H1 (cell line): ENCODE measurements at regions not wholly inside any gene's neighbourhood (a gene's known extent, or its start where the extent isn't known, plus 50 kb on each side); places are given as distances from the start of the nearest gene placed in this dataset.

Source experiments
- CTCF ChIA-PET: fragments of 300-600 bp; sonication (Branson Sonifier 250); formaldehyde crosslinking; loops from one replicate; lab custom pipeline; 2021; ENCODE audit not compliant: partially characterized antibody; lab: Charles Lee
- POLR2A ChIA-PET: fragments of 300-600 bp; sonication (Branson Sonifier 250); formaldehyde crosslinking; loops from one replicate; lab custom pipeline; 2021; ENCODE audit warnings: inconsistent platforms; ENCODE audit not compliant: partially characterized antibody; lab: Charles Lee
- DNase-seq, 2 experiments: peaks; one replicate each; pipeline versions ENCODE4 v3.0.0 to v3.0.0-alpha.2; 2010 to 2022; ENCODE audit warnings: low spot score in 2 of 2, low read depth in 1 of 2, mixed read lengths in 1 of 2
- FAIRE-seq: peaks from 2 replicates; lab custom pipeline; 2011; peaks lifted over from hg19 to GRCh38; lab: Jason Lieb, UNC
- H2AFZ ChIP-seq: 2 replicates; pipeline ENCODE4 v1.8.1; 2012; ENCODE audit warnings: low read length, inconsistent platforms
- H2AK5ac ChIP-seq: 2 replicates; pipeline ENCODE4 v1.6.1; 2013; ENCODE audit warnings: low read depth, low read length
- H2BK120ac ChIP-seq: replicated peaks from 2 replicates; pipeline ENCODE3; 2013; ENCODE audit warnings: low read depth, low read length, inconsistent platforms
- H2BK12ac ChIP-seq: 2 replicates; pipeline ENCODE4 v1.6.1; 2013; ENCODE audit warnings: low read depth, low read length
- H2BK15ac ChIP-seq: 2 replicates; pipeline ENCODE4 v1.6.1; 2013; ENCODE audit warnings: low read length
- H2BK20ac ChIP-seq: 2 replicates; pipeline ENCODE4 v1.6.1; 2013; ENCODE audit warnings: low read length
- H2BK5ac ChIP-seq: 2 replicates; pipeline ENCODE4 v1.6.1; 2013; ENCODE audit warnings: low read depth, low read length
- H3K14ac ChIP-seq: 2 replicates; pipeline ENCODE4 v1.6.1; 2013; ENCODE audit warnings: inconsistent platforms; ENCODE audit not compliant: insufficient read length
- H3K18ac ChIP-seq: 2 replicates; pipeline ENCODE4 v1.6.1; 2013; ENCODE audit warnings: low read length; ENCODE audit errors: extremely low read depth
- H3K23ac ChIP-seq: 2 replicates; pipeline ENCODE4 v1.6.1; 2013; ENCODE audit warnings: inconsistent platforms; ENCODE audit not compliant: insufficient read length
- H3K23me2 ChIP-seq: 2 replicates; pipeline ENCODE4 v1.6.1; 2013; ENCODE audit warnings: low read depth, low read length
- H3K27ac ChIP-seq: 2 replicates; pipeline ENCODE4 v1.6.1; 2011; ENCODE audit warnings: low read depth, low read length, inconsistent platforms
- H3K27me3 ChIP-seq, 4 experiments: replicated peaks in 1 of 4; 1 replicate in 1 of 4; 2 replicates in 3 of 4; pipeline versions ENCODE4 v1.6.1 to v1.8.1; 2011 to 2013; ENCODE audit warnings: low read length in 3 of 4, mild to moderate bottlenecking in 3 of 4, inconsistent platforms in 2 of 4, mixed read lengths in 2 of 4, moderate library complexity in 1 of 4; ENCODE audit not compliant: control insufficient read depth in 3 of 4, insufficient read depth in 3 of 4; ENCODE audit errors: extremely low read depth in 1 of 4
- H3K36me3 ChIP-seq, 4 experiments: 2 replicates each; pipeline versions ENCODE4 v1.6.1 to v1.8.1; 2011 to 2013; ENCODE audit warnings: mild to moderate bottlenecking in 4 of 4, low read length in 3 of 4, moderate library complexity in 2 of 4, control low read depth in 1 of 4, inconsistent platforms in 1 of 4; ENCODE audit not compliant: insufficient read depth in 4 of 4, control insufficient read depth in 2 of 4
- H3K4ac ChIP-seq: replicated peaks from 2 replicates; pipeline ENCODE3; 2013; ENCODE audit warnings: low read length, low read depth, mixed read lengths, inconsistent platforms; ENCODE audit not compliant: insufficient read length
- H3K4me1 ChIP-seq, 4 experiments: replicated peaks in 1 of 4; 1 replicate in 1 of 4; 2 replicates in 3 of 4; pipeline versions ENCODE4 v1.6.1 to v1.8.1; 2011 to 2013; ENCODE audit warnings: low read length in 3 of 4, inconsistent platforms in 2 of 4, mixed read lengths in 1 of 4; ENCODE audit not compliant: insufficient read depth in 4 of 4, control insufficient read depth in 3 of 4
- H3K4me2 ChIP-seq, 2 experiments: 2 replicates each; pipeline versions ENCODE4 v1.6.1 to v1.8.1; 2011 to 2013; ENCODE audit warnings: low read depth in 2 of 2, low read length in 2 of 2, control low read depth in 1 of 2, inconsistent platforms in 1 of 2, mild to moderate bottlenecking in 1 of 2; ENCODE audit not compliant: insufficient read depth in 1 of 2
- H3K4me3 ChIP-seq, 4 experiments: fragments of 200-600, 300-600 bp in 1 of 4; sonication (generic), shearing (Covaris generic), sonication (Bioruptor Twin) in 1 of 4; 2 replicates each; pipeline versions ENCODE4 v1.5.1 to v1.8.1; 2011 to 2016; ENCODE audit warnings: low read length in 4 of 4, low read depth in 3 of 4, control low read depth in 2 of 4, inconsistent platforms in 2 of 4, mild to moderate bottlenecking in 2 of 4, mixed read lengths in 1 of 4, moderate library complexity in 1 of 4; ENCODE audit not compliant: insufficient read depth in 2 of 4; ENCODE audit errors: extremely low read depth in 1 of 4
- H3K56ac ChIP-seq: replicated peaks from 2 replicates; pipeline ENCODE3; 2013; ENCODE audit warnings: low read depth, mild to moderate bottlenecking, mixed read lengths, low read length, inconsistent platforms; ENCODE audit not compliant: insufficient read length
- H3K79me1 ChIP-seq: 2 replicates; pipeline ENCODE4 v1.6.1; 2013; ENCODE audit warnings: low read depth, low read length, control low read depth
- H3K79me2 ChIP-seq, 2 experiments: 2 replicates each; pipeline versions ENCODE4 v1.6.1 to v1.8.1; 2012 to 2013; ENCODE audit warnings: low read length in 2 of 2, mild to moderate bottlenecking in 2 of 2, inconsistent platforms in 1 of 2; ENCODE audit not compliant: insufficient read depth in 2 of 2, control insufficient read depth in 1 of 2
- H3K9ac ChIP-seq, 4 experiments: replicated peaks in 1 of 4; 1 replicate in 1 of 4; 2 replicates in 3 of 4; pipeline versions ENCODE4 v1.6.1 to v1.8.1; 2011 to 2013; ENCODE audit warnings: low read depth in 3 of 4, low read length in 3 of 4, control low read depth in 2 of 4, mild to moderate bottlenecking in 2 of 4, moderate library complexity in 2 of 4, inconsistent platforms in 1 of 4; ENCODE audit errors: extremely low read depth in 1 of 4
- H3K9me3 ChIP-seq, 2 experiments: 2 replicates each; pipeline versions ENCODE4 v1.6.1 to v1.8.1; 2012 to 2013; ENCODE audit warnings: mild to moderate bottlenecking in 2 of 2, moderate library complexity in 2 of 2, control low read depth in 1 of 2, inconsistent platforms in 1 of 2, low read depth in 1 of 2, low read length in 1 of 2, mixed read lengths in 1 of 2; ENCODE audit not compliant: insufficient read depth in 2 of 2
- H4K20me1 ChIP-seq, 2 experiments: replicated peaks in 1 of 2; 2 replicates each; pipeline versions ENCODE3 to v1.8.1; 2011 to 2013; ENCODE audit warnings: inconsistent platforms in 2 of 2, low read length in 2 of 2, mild to moderate bottlenecking in 1 of 2; ENCODE audit not compliant: insufficient read depth in 2 of 2, control insufficient read depth in 1 of 2
- H4K5ac ChIP-seq: 2 replicates; pipeline ENCODE4 v1.6.1; 2013; ENCODE audit warnings: low read length, low read depth, mixed read lengths, inconsistent platforms; ENCODE audit not compliant: insufficient read length
- H4K8ac ChIP-seq: 2 replicates; pipeline ENCODE4 v1.8.0; 2013; ENCODE audit warnings: mild to moderate bottlenecking, moderate library complexity, low read length, inconsistent platforms; ENCODE audit not compliant: insufficient read depth; ENCODE audit errors: extremely low read depth
- H4K91ac ChIP-seq: replicated peaks from 2 replicates; pipeline ENCODE3; 2013; ENCODE audit warnings: low read length, mixed read lengths, inconsistent platforms; ENCODE audit not compliant: insufficient read length
- BCL11A ChIP-seq, 2 experiments: IDR thresholded peaks; one replicate each; pipeline ENCODE4 v1.6.1; 2011; ENCODE audit warnings: low read depth in 2 of 2, low read length in 2 of 2, mild to moderate bottlenecking in 2 of 2
- CBX8 ChIP-seq: fragments of 300-800, 300-1000 bp; sonication (generic); IDR thresholded peaks from 2 replicates; pipeline ENCODE4 v1.7.1; 2016; ENCODE audit warnings: low read depth, low read length, borderline replicate concordance
- EGR1 ChIP-seq: IDR thresholded peaks from 2 replicates; pipeline ENCODE4 v1.6.1; 2011; ENCODE audit warnings: low read depth, low read length, borderline replicate concordance
- RAD21 ChIP-seq, 2 experiments: IDR thresholded peaks in 1 of 2; conservative IDR thresholded peaks in 1 of 2; 2 replicates each; pipeline ENCODE4 v1.6.1; 2011; ENCODE audit warnings: low read depth in 2 of 2, low read length in 2 of 2, improper control_type of control experiment in 1 of 2, inconsistent platforms in 1 of 2, mild to moderate bottlenecking in 1 of 2, moderate library complexity in 1 of 2
- SIRT6 ChIP-seq: IDR thresholded peaks from one replicate; pipeline ENCODE4 v1.7.1; 2012; ENCODE audit warnings: low read length, inconsistent platforms
- TAF1 ChIP-seq: IDR thresholded peaks from 2 replicates; pipeline ENCODE4 v1.6.1; 2011; ENCODE audit warnings: mild to moderate bottlenecking, low read depth, low read length
- TAF7 ChIP-seq: optimal IDR thresholded peaks from 2 replicates; pipeline ENCODE3; 2011; ENCODE audit warnings: low read depth, mild to moderate bottlenecking, inconsistent platforms, low read length, moderate library complexity, borderline replicate concordance
- TEAD4 ChIP-seq: IDR thresholded peaks from 2 replicates; pipeline ENCODE4 v1.6.1; 2012; ENCODE audit warnings: low read depth, low read length, inconsistent platforms, mixed read lengths
- YY1 ChIP-seq: IDR thresholded peaks from 2 replicates; pipeline ENCODE4 v1.6.1; 2011; ENCODE audit warnings: low read depth, mild to moderate bottlenecking, low read length
- WGBS, 2 experiments: shearing (Covaris generic) in 1 of 2; methylation state at CpG; one replicate each; pipeline versions ENCODE4 v1.1.6 to v1.1.7; 2013 to 2015; ENCODE audit warnings: low lambda C conversion rate in 2 of 2, mixed read lengths in 2 of 2, inconsistent platforms in 1 of 2, low coverage in 1 of 2, missing lambda C conversion rate in 1 of 2; ENCODE audit not compliant: insufficient replicate concordance in 2 of 2, insufficient coverage in 1 of 2, insufficient read length in 1 of 2; ENCODE audit errors: extremely low coverage in 1 of 2, missing lambda C conversion rate in 1 of 2; 5-methylcytosine and 5-hydroxymethylcytosine counted together

- ChIA-PET POLR2A (no interaction called here), CTCF (interaction anchor here (1.0 kb wide), 1 partner anchor 310 kb away, joined by 3 read pairs; no protein-coding TSS in a partner anchor)
- Histone ChIP-seq H2AK5ac (no peak overlapping the region), H4K8ac (no peak overlapping the region), H2BK15ac (no peak overlapping the region; the same call in 1 of the 2 replicates), H3K4me2 (no peak overlapping the region), H3K27me3 (peaks cover 0 to 2% (median 0%) of the 10 kb centered on the region in 4 experiments; a peak in 1 of 7 replicates), H3K36me3 (no peaks in the 10 kb centered on the region), H3K4me1 (peaks cover 5 to 21% (median 15%) of the 10 kb centered on the region in 4 experiments), H4K5ac (no peak overlapping the region), H3K56ac (no peak overlapping the region), H4K20me1 (no peaks in the 10 kb centered on the region), H3K23me2 (peaks cover 4% of the 10 kb centered on the region; the same call in 1 of the 2 replicates), H2AFZ (no peak overlapping the region), H2BK12ac (no peak overlapping the region), H4K91ac (no peak overlapping the region), H3K18ac (no peak overlapping the region), H3K4ac (no peak overlapping the region), H3K23ac (no peak overlapping the region), H2BK20ac (no peak overlapping the region), H3K14ac (no peak overlapping the region), H2BK120ac (no peak overlapping the region), H3K79me1 (no peaks in the 10 kb centered on the region), H3K79me2 (no peaks in the 10 kb centered on the region), H3K27ac (no peak overlapping the region), H3K9ac (no peak overlapping the region), H3K4me3 (no peak overlapping the region), H3K9me3 (no peaks in the 10 kb centered on the region), H2BK5ac (no peak overlapping the region)
- no peak for DNase-seq
- FAIRE-seq, result no peak
- WGBS, 2 experiments, result 87% methylated on average over 4 of the region's 6 CpGs; no CpG with 5 or more reads in 1 of the 2 experiments
- no peak for TF ChIP-seq RAD21 (IDR thresholded peaks at IDR 0.05 in 1 of 2, conservative IDR thresholded peaks at IDR 0.05 in 1 of 2; ENCODE audit: low read depth in 2 of 2, low read length in 2 of 2)
- no peak for TF ChIP-seq TEAD4
- TF ChIP-seq YY1, result no peak
- no peak for TF ChIP-seq TAF7
- TF ChIP-seq EGR1, result no peak
- no peak for TF ChIP-seq SIRT6
- TF ChIP-seq TAF1, result no peak
- TF ChIP-seq BCL11A (IDR thresholded peaks at IDR 0.05; ENCODE audit: low read depth in 2 of 2, low read length in 2 of 2), result no peak
- no peak for TF ChIP-seq CBX8
Observed at GRCh38 chr10:78403781-78404180, 370.1 kb downstream of the RPS24 start.
